RWPE2 (cell line): ENCODE measurements at regions not wholly inside any gene's neighbourhood (a gene's known extent, or its start where the extent isn't known, plus 50 kb on each side); places are given as distances from the start of the nearest gene placed in this dataset.
"Not testable (repeated sequence)": the region's sequence is repeated elsewhere in the genome, so short reads cannot be mapped to it uniquely, and the experiment has no call there.

Experiments
- ATAC-seq: fragments of 200-7000 bp; cut with Tn5 transposase; 3 replicates; pipeline ENCODE4 v1.9.1; 2021; ENCODE audit warnings: low read depth
- DNase-seq: peaks from one replicate; pipeline ENCODE4 v3.0.0-alpha.2; 2020; ENCODE audit warnings: low spot score
- H3K27ac ChIP-seq: fragments of 450-650 bp; 2 replicates; pipeline ENCODE4 v1.5.1; 2017; ENCODE audit warnings: mild to moderate bottlenecking; ENCODE audit not compliant: poor library complexity, severe bottlenecking
- H3K27me3 ChIP-seq: fragments of 250-450 bp; sonication (Bioruptor Pico); 2 replicates; pipeline ENCODE4 v1.5.1; 2021; ENCODE audit warnings: mild to moderate bottlenecking, moderate library complexity; ENCODE audit not compliant: insufficient read depth, poor library complexity, severe bottlenecking
- H3K36me3 ChIP-seq: fragments of 250-450 bp; sonication (Bioruptor Pico); 2 replicates; pipeline ENCODE4 v1.5.1; 2020; ENCODE audit warnings: low read depth, mild to moderate bottlenecking, moderate library complexity
- H3K4me1 ChIP-seq: fragments of 250-450 bp; sonication (Bioruptor Pico); 2 replicates; pipeline ENCODE4 v1.5.1; 2021; ENCODE audit warnings: mild to moderate bottlenecking, moderate library complexity; ENCODE audit not compliant: insufficient read depth, poor library complexity, severe bottlenecking
- H3K4me3 ChIP-seq: fragments of 250-450 bp; sonication (Bioruptor Pico); 2 replicates; pipeline ENCODE4 v1.5.1; 2021; ENCODE audit warnings: mild to moderate bottlenecking, moderate library complexity; ENCODE audit not compliant: severe bottlenecking
- H3K9me3 ChIP-seq: fragments of 250-450 bp; sonication (Bioruptor Pico); 2 replicates; pipeline ENCODE4 v1.5.1; 2021; ENCODE audit warnings: mild to moderate bottlenecking, moderate library complexity; ENCODE audit not compliant: severe bottlenecking
- TF ChIP-seq, protein P1 (sequence below): fragments of 450-650 bp; IDR thresholded peaks from one replicate; pipeline ENCODE4 v1.5.1; 2017; ENCODE audit warnings: mild to moderate bottlenecking, moderate library complexity; ENCODE audit not compliant: poor library complexity, severe bottlenecking

DNA sequence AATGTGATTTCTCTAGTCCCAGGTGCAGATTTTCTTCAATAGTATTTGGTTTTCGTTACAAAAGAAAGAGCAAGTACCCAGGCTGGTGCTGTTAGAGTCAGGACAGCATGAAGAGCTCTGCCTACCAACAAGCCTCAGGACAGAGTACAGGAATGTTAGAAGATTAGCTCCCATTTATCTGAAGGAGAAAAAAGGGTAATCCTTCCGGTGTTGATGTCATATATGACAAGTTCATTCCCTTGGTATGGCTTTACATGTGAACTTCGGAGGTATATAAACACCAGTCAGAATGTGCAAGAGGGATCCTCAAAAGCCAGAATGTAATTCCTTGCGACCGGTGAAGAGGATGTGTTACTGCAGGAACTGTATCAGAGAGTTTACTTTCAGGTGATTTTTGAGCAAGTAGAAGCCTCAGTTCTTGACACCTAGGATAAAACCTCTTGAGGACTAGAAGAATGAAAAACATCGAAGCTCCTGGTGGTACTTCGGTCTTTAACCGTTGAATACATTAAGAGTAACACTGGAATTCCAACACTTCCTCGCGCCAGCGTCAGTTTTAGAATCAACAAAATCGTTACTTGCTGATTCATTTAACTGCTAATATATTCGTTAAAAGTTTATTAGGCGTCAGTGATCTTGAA lies 194.2 kb upstream of the ZNF184 start:
- peaks cover 4% of the 10 kb centered on the region for H3K4me1 ChIP-seq
- ATAC-seq (peak; percentile 6; the same call in 1 of the 3 replicates), DNase-seq (no peak)
- no peaks in the 10 kb centered on the region for H3K9me3 ChIP-seq
- no peaks in the 10 kb centered on the region for H3K27me3 ChIP-seq
- peak overlapping the region; percentile 34 for H3K4me3 ChIP-seq
- H3K36me3 ChIP-seq, result no peaks in the 10 kb centered on the region
- TF ChIP-seq, protein P1, sequence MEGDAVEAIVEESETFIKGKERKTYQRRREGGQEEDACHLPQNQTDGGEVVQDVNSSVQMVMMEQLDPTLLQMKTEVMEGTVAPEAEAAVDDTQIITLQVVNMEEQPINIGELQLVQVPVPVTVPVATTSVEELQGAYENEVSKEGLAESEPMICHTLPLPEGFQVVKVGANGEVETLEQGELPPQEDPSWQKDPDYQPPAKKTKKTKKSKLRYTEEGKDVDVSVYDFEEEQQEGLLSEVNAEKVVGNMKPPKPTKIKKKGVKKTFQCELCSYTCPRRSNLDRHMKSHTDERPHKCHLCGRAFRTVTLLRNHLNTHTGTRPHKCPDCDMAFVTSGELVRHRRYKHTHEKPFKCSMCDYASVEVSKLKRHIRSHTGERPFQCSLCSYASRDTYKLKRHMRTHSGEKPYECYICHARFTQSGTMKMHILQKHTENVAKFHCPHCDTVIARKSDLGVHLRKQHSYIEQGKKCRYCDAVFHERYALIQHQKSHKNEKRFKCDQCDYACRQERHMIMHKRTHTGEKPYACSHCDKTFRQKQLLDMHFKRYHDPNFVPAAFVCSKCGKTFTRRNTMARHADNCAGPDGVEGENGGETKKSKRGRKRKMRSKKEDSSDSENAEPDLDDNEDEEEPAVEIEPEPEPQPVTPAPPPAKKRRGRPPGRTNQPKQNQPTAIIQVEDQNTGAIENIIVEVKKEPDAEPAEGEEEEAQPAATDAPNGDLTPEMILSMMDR, result no peak
- H3K27ac ChIP-seq, result no peak overlapping the region

DNA sequence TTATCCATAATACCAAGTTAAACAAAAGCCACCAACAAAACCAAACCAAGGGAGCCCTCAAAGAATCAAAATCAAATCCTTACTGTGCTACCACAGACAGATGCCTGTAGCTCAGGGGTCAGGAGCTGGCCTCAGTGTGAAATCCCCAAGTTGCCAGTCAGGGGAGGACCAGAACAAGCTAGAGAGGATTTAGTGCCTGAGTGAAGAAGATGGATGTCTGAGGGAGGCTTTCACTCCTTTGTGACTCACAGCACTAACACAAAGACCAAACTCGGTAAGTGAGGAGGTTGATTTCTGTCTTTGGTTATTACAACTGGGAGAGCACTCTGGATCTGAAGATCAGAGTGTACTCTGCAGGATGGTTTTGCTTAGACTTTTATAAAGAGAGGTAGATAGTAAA lies 189.9 kb upstream of the ZNF184 start:
- TF ChIP-seq, protein P1, result no peak
- ATAC-seq (peak; percentile 24; the same call in 1 of the 3 replicates), DNase-seq (no peak)

DNA sequence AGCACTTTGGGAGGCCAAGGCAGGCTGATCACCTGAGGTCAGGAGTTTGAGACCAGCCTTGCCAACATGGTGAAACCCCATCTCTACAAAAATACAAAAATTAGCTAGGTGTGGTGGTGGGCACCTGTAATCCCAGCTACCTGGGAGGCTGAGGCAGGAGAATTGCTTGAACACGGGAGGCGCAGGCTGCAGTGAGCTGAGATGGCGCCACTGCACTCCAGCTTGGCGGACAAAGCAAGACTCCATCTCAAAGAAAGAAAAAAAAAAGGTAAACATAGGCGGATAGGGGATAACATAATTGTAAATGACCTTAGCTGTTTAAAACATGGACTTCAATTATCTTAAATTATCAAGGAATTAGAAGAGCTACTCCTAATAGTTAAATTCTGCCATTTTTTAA lies 189.3 kb upstream of the ZNF184 start:
- H3K27me3 ChIP-seq, ATAC-seq, H3K36me3 ChIP-seq, H3K4me3 ChIP-seq, H3K4me1 ChIP-seq, DNase-seq, H3K27ac ChIP-seq, H3K9me3 ChIP-seq: not testable (repeated sequence)

More for the DNA sequence above, 189.9 kb upstream of the ZNF184 start:
- Histone ChIP-seq H3K4me1 (no peaks in the 10 kb centered on the region), H3K27ac (no peak overlapping the region), H3K4me3 (no peak overlapping the region), H3K36me3 (no peaks in the 10 kb centered on the region), H3K9me3 (no peaks in the 10 kb centered on the region), H3K27me3 (no peaks in the 10 kb centered on the region)

DNA sequence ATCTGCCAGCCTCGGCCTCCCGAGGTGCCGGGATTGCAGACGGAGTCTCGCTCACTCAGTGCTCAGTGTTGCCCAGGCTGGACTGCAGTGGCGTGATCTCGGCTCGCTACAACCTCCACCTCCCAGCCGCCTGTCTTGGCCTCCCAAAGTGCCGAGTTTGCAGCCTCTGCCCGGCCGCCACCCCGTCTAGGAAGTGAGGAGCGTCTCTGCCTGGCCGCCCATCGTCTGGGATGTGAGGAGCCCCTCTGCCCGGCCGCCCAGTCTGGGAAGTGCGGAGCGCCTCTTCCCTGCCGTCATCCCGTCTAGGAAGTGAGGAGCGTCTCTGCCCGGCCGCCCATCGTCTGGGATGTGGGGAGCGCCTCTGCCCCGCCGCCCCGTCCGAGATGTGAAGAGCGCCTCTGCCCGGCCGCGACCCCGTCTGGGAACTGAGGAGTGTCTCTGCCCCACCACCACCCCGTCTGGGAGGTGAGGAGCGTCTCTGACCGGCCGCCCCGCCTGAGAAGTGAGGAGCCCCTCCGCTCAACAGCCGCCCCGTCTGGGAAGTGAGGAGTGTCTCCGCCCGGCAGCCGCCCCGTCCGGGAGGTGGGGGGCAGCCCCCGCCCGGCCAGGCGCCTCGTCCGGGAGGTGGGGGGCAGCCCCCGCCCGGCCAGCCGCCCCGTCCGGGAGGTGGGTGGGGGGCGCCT lies 180.4 kb upstream of the ZNF184 start:
- not testable (repeated sequence) for H3K4me1 ChIP-seq, DNase-seq, H3K36me3 ChIP-seq, ATAC-seq, H3K9me3 ChIP-seq, H3K27ac ChIP-seq, H3K4me3 ChIP-seq, H3K27me3 ChIP-seq

DNA sequence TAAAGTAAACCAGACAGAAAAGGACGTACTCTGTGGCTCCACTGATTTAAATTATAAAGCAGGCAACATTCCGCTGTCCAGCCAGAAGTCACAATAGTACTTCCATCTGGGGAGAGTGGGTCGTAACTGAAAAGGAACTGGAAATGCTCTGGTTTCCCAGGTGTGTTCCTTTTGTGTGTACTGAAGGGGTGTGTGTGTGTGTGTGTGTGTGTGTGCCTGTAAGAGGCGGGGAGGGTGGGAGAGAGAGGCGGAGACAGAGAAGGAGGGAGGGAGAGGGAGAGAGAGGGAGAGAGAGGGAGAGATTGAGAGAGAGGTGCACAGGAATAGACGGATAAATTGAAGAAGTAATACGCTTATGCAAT lies 178.4 kb upstream of the ZNF184 start:
- Histone ChIP-seq H3K4me3 (peak overlapping the region; percentile 25), H3K27ac (no peak overlapping the region), H3K9me3 (no peaks in the 10 kb centered on the region), H3K4me1 (peaks cover 4% of the 10 kb centered on the region), H3K27me3 (no peaks in the 10 kb centered on the region), H3K36me3 (no peaks in the 10 kb centered on the region)
- ATAC-seq, result peak; percentile 43; the same call in 2 of the 3 replicates
- TF ChIP-seq, protein P1, result no peak
- no peak for DNase-seq
